ENCODE measurements at regions not wholly inside any gene's neighbourhood (a gene's known extent, or its start where the extent isn't known, plus 50 kb on each side); places are given as distances from the start of the nearest gene placed in this dataset.

DNA sequence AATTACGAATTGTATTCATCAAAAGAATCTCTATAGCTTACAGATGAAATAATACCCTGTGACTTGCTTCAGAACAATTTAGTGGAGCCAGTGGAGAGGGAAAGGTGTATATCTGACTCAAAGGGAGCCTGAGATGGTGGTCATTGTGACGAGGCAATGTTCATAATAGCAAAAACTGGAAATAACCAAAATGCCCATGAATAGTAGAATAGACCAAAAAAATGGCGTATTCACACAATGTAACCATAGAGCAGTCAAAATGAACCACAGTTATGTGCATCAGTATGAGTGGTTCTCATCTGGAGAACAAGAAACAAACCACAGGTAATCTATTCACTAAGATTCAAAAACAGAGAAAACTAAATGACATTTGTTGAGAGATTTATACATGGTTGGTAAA, 125.3 kb upstream of the CLNK start:
- no peak for TF ChIP-seq ELF1 (IDR thresholded peaks at IDR 0.05)
- no peak for TF ChIP-seq TAF1 (IDR thresholded peaks at IDR 0.05; ENCODE audit: borderline replicate concordance, low read depth, low read length)
- TF ChIP-seq MAX (IDR thresholded peaks at IDR 0.05; ENCODE audit: low read depth) = no peak
- TF ChIP-seq PBX3 (IDR thresholded peaks at IDR 0.05) = no peak
- no peak for TF ChIP-seq RAD21 (IDR thresholded peaks at IDR 0.05; ENCODE audit: low read length)
- no peak for TF ChIP-seq GATA2 (CRISPR knock-in tag; IDR thresholded peaks at IDR 0.05)
- TF ChIP-seq, protein P1, sequence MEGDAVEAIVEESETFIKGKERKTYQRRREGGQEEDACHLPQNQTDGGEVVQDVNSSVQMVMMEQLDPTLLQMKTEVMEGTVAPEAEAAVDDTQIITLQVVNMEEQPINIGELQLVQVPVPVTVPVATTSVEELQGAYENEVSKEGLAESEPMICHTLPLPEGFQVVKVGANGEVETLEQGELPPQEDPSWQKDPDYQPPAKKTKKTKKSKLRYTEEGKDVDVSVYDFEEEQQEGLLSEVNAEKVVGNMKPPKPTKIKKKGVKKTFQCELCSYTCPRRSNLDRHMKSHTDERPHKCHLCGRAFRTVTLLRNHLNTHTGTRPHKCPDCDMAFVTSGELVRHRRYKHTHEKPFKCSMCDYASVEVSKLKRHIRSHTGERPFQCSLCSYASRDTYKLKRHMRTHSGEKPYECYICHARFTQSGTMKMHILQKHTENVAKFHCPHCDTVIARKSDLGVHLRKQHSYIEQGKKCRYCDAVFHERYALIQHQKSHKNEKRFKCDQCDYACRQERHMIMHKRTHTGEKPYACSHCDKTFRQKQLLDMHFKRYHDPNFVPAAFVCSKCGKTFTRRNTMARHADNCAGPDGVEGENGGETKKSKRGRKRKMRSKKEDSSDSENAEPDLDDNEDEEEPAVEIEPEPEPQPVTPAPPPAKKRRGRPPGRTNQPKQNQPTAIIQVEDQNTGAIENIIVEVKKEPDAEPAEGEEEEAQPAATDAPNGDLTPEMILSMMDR (IDR thresholded peaks at IDR 0.05) = no peak
- no peak for TF ChIP-seq POLR2AphosphoS5 (IDR thresholded peaks at IDR 0.05; ENCODE audit: low read depth, low read length)
- TF ChIP-seq, protein P2, sequence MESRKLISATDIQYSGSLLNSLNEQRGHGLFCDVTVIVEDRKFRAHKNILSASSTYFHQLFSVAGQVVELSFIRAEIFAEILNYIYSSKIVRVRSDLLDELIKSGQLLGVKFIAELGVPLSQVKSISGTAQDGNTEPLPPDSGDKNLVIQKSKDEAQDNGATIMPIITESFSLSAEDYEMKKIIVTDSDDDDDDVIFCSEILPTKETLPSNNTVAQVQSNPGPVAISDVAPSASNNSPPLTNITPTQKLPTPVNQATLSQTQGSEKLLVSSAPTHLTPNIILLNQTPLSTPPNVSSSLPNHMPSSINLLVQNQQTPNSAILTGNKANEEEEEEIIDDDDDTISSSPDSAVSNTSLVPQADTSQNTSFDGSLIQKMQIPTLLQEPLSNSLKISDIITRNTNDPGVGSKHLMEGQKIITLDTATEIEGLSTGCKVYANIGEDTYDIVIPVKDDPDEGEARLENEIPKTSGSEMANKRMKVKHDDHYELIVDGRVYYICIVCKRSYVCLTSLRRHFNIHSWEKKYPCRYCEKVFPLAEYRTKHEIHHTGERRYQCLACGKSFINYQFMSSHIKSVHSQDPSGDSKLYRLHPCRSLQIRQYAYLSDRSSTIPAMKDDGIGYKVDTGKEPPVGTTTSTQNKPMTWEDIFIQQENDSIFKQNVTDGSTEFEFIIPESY (IDR thresholded peaks at IDR 0.05; ENCODE audit: borderline replicate concordance, low read depth) = no peak
- no peak for TF ChIP-seq FOXM1 (IDR thresholded peaks at IDR 0.05; ENCODE audit: low read depth)
- no peak for TF ChIP-seq EZH2phosphoT487 (IDR thresholded peaks at IDR 0.05; ENCODE audit: borderline replicate concordance, low read depth)
- TF ChIP-seq, protein P3, sequence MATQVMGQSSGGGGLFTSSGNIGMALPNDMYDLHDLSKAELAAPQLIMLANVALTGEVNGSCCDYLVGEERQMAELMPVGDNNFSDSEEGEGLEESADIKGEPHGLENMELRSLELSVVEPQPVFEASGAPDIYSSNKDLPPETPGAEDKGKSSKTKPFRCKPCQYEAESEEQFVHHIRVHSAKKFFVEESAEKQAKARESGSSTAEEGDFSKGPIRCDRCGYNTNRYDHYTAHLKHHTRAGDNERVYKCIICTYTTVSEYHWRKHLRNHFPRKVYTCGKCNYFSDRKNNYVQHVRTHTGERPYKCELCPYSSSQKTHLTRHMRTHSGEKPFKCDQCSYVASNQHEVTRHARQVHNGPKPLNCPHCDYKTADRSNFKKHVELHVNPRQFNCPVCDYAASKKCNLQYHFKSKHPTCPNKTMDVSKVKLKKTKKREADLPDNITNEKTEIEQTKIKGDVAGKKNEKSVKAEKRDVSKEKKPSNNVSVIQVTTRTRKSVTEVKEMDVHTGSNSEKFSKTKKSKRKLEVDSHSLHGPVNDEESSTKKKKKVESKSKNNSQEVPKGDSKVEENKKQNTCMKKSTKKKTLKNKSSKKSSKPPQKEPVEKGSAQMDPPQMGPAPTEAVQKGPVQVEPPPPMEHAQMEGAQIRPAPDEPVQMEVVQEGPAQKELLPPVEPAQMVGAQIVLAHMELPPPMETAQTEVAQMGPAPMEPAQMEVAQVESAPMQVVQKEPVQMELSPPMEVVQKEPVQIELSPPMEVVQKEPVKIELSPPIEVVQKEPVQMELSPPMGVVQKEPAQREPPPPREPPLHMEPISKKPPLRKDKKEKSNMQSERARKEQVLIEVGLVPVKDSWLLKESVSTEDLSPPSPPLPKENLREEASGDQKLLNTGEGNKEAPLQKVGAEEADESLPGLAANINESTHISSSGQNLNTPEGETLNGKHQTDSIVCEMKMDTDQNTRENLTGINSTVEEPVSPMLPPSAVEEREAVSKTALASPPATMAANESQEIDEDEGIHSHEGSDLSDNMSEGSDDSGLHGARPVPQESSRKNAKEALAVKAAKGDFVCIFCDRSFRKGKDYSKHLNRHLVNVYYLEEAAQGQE (IDR thresholded peaks at IDR 0.05; ENCODE audit: low read depth, low read length) = no peak

All from SK-N-SH (cell line).